HG02571 (cell line): ENCODE measurements at regions not wholly inside any gene's neighbourhood (a gene's known extent, or its start where the extent isn't known, plus 50 kb on each side); places are given as distances from the start of the nearest gene placed in this dataset.
"Not testable (repeated sequence)": the region's sequence is repeated elsewhere in the genome, so short reads cannot be mapped to it uniquely, and the experiment has no call there.

ENCODE experiments used
- ATAC-seq: cut with Tn5 transposase; IDR thresholded peaks from one replicate; pipeline ENCODE4 v1.9.1; 2021; ENCODE audit warnings: mild to moderate bottlenecking, moderate library complexity; ENCODE audit not compliant: unreplicated experiment

DNA sequence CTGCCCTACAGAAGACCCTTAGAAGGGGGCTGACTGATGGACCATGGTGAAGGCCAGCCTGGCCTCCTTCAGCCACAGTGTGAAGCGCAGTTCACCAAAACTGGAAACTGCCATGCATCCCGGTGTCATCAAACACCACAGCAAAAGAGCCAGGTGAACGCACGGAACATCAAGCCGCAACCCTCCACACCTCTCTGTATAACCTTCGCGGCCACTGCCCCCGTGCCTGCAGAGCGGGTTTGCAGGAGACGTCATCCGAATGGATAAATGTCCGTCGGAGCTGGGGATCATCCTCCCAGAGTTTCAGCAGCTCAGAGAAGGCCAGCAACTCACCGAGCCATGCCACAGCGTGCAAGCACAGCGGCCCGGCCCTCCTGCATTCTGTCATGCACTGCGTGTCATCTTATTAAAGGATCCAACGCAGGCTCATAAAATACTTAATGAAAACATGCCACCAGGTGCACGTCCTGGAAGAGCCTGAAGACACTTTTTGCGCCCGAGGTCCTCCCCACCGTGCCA lies 309.9 kb downstream of the BRD1 start:
- no peak for ATAC-seq

DNA sequence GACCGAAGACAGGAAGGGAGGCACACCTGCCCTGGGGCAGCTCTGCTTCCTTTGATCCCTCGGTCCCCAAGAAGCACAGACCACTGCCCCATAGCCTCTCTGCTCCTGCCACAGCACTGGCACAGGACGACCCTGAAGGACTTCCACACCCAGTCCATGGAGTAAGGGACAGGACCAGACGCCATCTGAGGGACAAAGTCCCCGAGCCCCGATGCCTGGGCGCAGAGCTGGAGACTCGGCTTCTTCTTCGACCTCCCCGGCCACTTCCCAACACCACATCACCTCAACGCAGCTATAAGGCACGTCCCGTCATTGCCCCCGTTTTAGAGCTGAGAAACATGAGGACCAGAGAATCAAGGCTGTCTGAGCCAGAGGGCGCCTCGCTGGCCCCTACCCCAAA lies 310.5 kb downstream of the BRD1 start:
- ATAC-seq = no peak

DNA sequence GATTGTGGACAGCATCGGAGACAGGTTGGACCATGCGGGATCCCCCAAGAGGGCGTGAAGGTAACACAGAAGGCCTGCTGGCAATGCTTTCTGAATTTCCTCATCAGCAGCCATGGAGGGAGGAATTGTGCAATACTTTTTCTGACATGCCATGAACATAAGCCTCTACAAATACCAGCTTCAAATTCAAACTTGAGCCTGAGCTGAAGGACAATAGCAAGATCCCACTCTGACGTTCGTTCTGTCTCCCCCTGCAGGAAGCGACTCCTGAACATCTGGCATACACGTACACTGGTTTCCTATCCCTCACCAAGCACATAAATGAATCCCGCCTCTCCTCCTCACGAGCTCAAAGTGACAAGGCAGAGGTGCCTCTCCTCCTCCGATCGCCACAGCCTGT lies 312.2 kb downstream of the BRD1 start:
- ATAC-seq = no peak

DNA sequence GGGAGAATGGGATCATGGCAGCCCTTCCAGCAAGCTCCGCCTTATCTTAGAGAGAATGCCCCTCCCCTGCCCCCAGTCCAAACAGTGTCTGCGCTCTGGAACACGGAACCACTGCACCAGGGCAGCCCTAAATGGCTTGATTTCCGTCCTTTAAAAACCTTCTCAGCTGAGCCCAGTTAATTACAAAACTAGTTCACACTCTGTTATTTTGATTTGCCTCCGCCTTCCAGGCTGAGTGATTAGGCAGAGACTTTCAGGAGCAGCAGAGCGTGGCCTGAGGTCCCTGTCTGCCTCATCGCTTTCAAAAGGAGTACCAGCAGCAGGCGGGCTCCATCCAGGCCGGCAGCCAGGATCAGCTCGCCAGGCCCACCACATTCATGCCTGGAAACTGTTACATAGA lies 313.0 kb downstream of the BRD1 start:
- no peak for ATAC-seq

DNA sequence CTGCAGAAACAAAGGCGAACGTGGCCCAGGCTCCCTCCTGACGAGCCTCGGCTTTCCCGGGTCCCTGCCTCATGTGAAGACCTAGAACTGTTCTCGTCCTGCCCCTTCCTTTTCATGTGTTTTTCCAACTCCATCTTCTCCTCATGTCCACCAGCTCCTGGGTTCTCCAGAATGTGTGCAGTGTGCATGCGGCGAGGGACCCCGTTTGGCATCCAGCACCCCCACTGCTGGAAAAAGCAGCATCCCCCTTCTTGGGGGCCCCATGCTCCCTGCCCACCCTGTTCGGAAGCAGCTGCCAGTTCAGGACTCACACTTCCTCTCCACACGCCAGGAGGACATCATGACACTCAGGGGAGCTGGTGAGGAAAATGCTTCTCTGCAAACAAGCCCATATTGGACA lies 313.5 kb downstream of the BRD1 start:
- ATAC-seq = no peak

DNA sequence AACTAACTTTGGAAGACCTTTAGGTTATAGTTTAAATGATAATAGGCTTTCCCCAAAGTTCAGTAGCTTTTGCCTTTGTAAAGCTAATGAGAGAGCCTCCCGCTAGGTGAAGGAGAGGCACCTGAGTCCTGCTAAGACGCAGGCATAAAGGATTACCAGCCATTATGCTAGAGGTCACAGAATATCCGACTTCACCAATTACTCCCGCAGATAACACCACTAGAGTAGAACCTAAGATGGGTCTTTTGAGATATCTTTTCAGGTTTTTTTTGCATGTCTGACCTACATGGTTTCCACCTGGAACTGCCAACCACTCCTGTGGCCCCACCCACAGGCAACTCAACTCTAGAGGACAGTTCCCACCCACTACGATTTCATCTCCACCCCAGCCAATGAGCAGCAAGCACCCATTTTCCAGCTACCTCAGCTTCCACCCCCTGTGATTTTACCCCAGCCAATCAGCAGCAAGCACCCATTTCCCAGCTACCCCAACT lies 314.3 kb downstream of the BRD1 start:
- ATAC-seq = no peak

DNA sequence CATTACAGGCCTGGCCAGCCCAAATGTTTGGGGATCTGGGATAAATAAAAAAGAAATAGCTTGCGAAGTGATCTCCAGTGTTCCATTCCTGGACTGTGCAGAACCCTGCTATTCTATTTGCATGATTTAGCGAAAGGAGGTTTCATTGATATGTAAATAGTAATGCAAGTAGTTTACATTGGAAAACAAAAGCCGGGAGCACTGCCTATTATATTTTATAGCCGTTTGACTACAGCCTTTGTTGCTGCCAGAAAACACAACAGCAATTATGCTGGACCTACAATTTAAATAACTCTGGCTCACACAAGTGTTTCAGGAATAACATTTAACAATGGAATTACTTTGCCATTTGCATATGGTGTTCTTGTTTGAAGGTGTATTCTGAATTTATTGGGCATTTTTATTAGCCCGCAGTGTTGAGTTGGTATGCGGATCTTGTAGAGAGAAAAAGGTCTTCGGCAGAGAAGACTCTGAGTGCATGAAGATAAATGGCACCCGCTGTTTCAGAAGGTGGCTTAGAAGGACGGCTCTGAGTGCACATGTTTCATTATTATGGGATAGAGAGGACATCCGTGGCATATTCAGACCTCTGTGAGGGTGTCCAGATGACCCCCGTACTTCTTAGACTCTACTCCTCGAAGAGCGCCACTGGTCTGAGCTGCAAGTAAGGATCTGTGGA lies 315.0 kb downstream of the BRD1 start:
- no peak for ATAC-seq

DNA sequence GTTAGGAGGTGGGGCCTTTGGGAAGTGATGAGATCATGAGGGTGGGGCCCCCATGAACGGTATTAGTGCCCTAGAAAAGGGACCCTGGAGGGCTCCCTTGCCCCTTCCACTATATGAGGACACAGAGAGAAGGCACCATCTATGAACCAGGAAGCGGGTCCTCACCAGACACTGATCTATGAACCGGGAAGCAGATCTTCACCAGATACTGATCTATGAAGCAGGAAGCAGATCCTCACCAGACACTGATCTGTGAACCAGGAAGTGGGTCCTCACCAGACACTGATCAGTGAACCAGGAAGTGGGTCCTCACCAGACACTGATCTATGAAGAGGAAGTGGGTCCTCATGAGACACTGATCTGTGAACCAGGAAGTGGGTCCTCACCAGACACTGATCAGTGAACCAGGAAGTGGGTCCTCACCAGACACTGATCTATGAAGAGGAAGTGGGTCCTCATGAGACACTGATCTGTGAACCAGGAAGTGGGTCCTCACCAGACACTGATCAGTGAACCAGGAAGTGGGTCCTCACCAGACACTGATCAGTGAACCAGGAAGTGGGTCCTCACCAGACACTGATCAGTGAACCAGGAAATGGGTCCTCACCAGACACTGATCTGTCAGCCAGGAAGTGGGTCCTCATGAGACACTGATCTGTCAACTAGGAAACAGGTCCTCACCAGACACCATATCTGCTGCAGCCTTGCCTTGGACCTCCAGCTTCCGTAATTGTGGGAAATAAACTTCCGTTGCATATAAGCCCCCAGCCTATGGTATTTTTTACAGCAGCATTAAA lies 316.1 kb downstream of the BRD1 start:
- ATAC-seq = not testable (repeated sequence)

DNA sequence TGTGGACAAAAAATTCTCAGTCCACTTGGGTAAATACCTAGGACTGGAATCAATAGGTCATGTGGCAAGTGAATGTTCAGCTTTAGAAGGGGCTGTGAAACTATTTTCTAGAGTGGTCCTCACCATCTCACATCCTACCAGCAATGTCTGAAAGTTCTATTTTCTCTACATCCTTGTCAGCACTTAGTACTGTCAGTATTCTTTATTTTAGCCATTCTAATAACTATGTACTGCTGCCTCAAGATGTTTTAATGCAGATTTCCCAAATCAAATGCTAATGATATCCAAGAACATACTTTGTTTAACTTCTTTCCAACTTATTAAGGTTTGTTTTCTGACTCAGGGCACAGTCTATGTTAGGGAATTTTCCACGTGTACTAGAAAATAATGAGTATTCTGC lies 317.0 kb downstream of the BRD1 start:
- no peak for ATAC-seq

DNA sequence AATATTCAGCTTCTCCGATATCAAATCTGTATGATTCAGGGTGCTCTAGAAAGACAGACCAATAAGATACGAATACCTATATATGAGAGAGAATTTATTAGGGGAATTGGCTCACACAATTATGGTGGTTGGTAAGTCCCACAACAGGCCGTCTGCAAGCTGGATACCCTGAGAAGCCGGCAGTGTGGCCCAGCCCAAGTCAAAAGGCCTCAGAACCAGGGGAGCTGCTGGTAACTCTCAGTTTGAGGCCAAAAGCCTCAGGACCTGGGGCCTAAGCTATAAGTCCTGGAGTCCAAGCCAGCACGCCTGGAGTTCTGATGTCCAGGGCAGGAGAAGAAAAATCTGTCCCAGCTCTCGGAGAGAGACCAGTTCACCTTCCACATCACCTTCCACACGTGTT lies 318.7 kb downstream of the BRD1 start:
- ATAC-seq = no peak

DNA sequence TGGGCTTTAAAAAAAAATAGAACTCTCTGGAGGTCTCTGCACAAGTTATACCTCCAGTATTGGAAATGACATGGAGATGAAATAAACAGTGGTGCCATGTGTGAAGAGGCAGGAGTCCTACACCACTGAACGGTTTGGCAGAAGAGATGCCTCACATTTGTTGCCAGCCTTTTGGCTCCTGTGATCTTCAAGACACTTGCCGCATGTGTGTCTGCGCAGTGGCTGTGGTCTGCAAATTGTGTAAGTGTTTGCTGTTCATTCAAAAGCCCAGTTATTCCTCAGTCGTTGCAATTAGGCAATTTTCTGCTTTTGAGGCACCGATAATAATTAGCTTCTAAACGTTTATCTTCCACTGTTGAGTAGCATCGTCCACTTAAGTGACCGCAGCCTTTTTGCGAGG lies 319.1 kb downstream of the BRD1 start:
- ATAC-seq = no peak

DNA sequence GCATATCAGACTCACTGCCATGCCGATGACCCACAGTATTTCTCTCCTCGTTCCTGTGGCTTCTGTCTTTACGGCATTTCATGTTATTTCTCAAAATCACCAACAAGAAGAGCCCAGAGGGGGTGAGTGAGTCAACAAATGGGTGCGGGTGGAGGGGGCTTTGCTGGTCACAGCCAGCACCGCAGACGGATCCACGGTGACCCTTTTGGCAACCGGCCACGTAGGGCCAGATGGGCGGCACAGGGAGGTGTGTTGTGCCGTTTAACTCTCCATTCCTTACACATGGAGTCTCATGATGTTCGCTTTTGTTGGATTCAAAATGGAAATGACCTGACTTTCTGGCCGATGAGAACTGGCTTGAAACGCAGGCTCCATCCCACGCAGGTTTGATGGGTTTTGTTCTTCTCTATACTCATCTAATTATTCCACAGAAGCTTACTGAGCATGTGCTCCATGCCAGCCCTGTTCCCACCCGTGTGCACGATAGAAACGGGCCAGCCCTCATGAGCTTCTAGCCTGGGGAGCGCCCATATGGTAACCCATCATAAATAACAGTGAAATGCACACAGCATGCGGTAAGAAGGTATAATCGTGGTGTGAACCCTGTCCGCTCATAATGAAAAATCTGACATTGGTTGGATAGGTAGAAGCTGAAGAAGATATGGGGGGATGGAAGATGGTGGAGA lies 319.9 kb downstream of the BRD1 start:
- ATAC-seq = no peak

DNA sequence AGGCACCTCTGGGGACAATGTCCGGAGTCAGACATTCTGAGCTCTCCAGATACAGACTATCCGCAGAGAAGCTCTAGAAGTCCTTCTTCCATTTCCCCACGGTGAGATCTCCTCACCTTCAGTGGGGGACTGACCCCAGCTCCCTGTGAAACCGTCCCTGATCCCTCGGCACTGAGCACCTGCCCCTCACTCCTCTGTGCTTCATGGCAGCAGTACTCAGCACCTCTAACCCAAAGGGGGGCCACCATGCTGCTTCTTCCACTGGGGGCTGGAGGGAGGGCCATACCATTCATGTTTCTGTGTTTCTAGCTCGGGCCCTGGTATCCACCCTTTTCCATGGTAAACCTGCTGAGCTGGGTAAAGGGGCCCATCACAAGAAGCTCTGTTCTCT lies 321.7 kb downstream of the BRD1 start:
- no peak for ATAC-seq

DNA sequence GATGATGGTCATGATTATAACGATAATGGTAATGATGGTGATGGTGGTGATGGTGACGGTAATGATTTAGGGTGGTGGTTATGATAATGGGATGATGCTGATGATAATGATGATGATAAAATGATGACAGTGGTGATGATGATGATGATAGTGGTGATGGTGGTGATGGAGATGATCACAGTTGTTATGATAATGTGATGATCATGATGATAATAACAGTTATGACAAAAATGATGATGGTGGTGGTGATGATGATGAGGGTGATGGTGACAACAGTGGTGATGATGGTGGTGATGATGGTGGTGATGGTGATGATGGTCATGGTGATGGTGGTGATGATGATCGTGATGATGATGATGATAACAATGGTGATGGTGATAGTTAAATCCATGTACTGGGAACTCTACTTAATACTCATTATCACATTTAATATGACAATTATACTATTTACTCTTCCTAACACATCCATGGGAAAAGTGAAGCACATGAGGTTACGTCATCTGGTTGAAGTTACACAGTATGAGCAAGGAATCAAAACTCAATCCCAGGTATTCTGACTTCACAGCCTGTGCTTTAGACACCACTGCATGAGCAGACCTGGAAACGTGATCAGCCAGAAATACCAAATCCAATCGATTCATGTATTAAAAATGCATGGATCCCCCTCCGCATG lies 322.2 kb downstream of the BRD1 start:
- ATAC-seq = no peak

DNA sequence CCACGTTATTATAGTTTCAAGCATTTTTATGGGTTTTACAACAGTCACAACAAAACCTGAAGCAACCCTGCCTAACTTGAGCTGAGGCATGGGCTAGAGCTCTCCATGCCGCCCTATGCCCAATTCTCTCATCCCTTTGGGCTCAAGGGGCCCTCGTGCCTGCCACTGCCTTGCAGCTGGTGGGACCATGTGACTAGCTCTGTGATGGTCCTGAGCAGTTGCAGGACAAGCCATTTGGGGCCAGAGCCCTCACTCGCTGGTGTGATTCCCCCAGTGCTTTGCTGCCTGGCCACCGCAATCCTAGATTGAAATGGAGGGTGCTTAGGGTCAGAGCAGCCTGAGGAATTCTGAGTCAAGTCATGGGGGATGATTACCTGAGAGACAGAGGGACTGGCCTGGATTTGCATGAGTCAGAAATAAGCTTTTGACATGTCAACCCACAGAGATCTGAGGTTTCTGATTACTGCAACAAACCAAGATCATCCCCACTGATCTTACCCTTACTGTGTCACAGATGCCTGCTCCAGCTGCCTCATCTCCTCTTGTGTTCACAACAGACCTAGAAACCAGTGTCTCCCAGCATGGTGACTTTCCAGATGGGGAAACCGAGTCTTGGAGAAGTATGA lies 323.7 kb downstream of the BRD1 start:
- ATAC-seq = no peak

DNA sequence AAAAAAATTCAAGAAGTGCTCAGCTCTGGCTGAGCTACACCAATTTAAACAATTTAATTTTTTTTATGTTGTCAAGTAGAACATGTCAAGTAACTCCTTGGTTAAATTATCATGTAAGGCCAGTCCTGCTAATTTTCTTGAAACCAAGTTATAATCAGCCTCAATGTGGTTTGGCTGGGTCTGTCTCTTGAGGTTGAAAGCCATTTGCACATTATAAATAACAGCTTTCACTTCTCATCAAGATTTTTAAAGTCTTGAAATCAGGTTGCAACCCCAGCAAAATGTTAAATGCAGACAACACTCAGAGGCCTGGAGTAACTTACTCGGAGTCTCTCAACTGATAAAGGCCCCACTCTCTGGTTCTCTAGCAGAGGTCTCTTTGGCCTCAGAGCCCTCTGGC lies 324.4 kb downstream of the BRD1 start:
- ATAC-seq = no peak

DNA sequence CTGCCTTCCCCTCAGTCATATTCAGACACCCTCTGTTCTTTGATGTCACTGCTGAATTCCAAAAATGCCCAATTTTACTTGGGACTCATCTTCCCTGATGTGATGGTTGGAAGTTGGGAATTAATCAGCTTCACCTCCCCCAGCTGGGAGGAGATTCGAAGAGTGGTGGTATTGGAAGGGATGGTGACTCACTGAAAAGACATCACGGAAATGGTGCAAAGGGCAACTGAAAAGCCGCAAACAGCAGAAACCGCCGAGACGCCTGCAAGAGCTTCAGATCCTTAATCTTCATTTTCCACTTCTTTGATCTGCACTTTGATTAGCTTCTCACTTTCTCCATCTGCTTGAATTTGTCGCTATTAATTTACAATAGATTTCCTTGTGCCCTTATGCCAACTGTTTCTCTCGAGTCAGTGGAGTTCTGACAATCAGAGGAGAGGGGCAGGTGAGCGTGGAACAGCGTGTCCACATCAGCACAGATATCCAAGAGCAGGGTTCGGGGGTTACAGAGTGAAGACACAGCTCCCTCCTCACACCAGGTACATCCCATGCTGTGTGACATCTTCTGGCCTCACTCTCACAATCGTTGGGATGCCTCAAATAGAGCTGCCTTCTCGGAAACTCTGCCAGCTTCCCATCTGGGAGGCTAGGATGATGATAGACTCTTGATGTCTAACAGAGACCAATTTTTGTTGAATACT lies 325.4 kb downstream of the BRD1 start:
- ATAC-seq = no peak

DNA sequence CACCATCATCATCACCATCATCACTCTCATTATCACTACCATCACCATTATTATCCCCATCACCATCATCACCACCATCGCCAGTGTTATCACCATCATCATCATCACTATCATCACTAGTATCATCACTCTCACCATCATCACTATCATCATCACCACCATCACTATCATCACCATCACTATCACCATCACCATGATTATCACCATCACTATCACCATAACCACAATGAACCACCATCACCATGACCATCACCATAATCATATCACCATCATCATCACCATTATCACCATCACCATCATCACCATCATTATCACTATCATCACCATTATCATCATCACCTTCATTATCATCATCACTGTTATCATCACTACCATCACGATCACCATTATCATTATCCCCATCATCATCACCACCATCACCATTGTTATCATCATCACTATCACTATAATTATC lies 326.7 kb downstream of the BRD1 start:
- no peak for ATAC-seq

DNA sequence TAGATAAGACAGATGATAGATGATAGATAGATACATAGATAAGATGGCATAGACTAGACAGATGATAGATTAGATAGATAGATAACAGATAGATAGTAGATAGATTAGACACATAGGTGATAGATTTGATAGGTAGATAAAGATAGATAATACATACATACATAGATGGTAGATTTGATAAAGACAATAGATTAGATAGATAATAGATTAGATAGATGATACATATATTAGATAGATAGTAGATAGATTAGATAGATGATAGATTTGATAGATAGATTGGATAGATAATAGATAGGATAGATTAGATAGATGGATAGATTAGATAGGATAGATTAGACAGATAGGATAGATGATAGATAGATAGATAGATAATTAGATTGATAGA lies 327.6 kb downstream of the BRD1 start:
- no peak for ATAC-seq
